B cell (primary cell): ENCODE measurements at regions not wholly inside any gene's neighbourhood (a gene's known extent, or its start where the extent isn't known, plus 50 kb on each side); places are given as distances from the start of the nearest gene placed in this dataset.

Source experiments
- ATAC-seq: fragments of 200-7000 bp; cut with Tn5 transposase; one replicate; pipeline ENCODE4 v1.10.0; 2021; ENCODE audit warnings: low read depth, mild to moderate bottlenecking, moderate number of reproducible peaks, moderate library complexity
- CTCF ChIA-PET: fragments of 350-600 bp; sonication (Branson Sonifier 250); formaldehyde crosslinking; loops from one replicate; lab custom pipeline; 2021; ENCODE audit warnings: antibody characterized with exemption, inconsistent platforms; lab: Charles Lee
- POLR2A ChIA-PET: fragments of 350-600 bp; sonication (Branson Sonifier 250); formaldehyde crosslinking; loops from one replicate; lab custom pipeline; 2021; ENCODE audit warnings: antibody characterized with exemption; lab: Charles Lee
- DNase-seq: peaks from one replicate; pipeline ENCODE4 v3.0.0; 2013
- H2AFZ ChIP-seq: 2 replicates; pipeline ENCODE4 v1.6.1; 2012; ENCODE audit warnings: mild to moderate bottlenecking, low read depth, low read length; ENCODE audit not compliant: insufficient read depth, poor library complexity, severe bottlenecking
- H3K27ac ChIP-seq, 2 donors: 1 replicate in 1 of 2; 2 replicates in 1 of 2; pipeline ENCODE4 v1.5.1; 2012 to 2013; ENCODE audit warnings: low read length in 2 of 2, mild to moderate bottlenecking in 2 of 2, moderate library complexity in 1 of 2
- H3K27me3 ChIP-seq, 4 experiments: fragments of 200-600 bp in 1 of 4; sonication (generic) in 1 of 4; replicated peaks in 1 of 4; 1 replicate in 2 of 4; 2 replicates in 2 of 4; pipeline versions ENCODE4 v1.6.1 to v1.7.0; 2013 to 2016; ENCODE audit warnings: low read length in 3 of 4, mild to moderate bottlenecking in 2 of 4, mixed read lengths in 1 of 4, moderate library complexity in 1 of 4; ENCODE audit not compliant: insufficient read depth in 4 of 4, control insufficient read depth in 3 of 4; ENCODE audit errors: control extremely low read depth in 1 of 4
- H3K36me3 ChIP-seq, 2 experiments: replicated peaks in 1 of 2; 1 replicate in 1 of 2; 2 replicates in 1 of 2; pipeline versions ENCODE4 v1.6.1 to v1.7.1; 2013; ENCODE audit warnings: low read length in 1 of 2; ENCODE audit not compliant: insufficient read depth in 2 of 2, control insufficient read depth in 1 of 2; ENCODE audit errors: control extremely low read depth in 1 of 2, extremely low read depth in 1 of 2
- H3K4me1 ChIP-seq, 2 donors: fragments of 200-600 bp in 1 of 2; sonication (generic) in 1 of 2; 1 replicate in 1 of 2; 2 replicates in 1 of 2; pipeline versions ENCODE4 v1.5.1 to v1.6.1; 2013 to 2017; ENCODE audit warnings: low read length in 2 of 2; ENCODE audit not compliant: control insufficient read depth in 2 of 2, insufficient read depth in 2 of 2
- H3K4me2 ChIP-seq: replicated peaks from 2 replicates; pipeline ENCODE3; 2012; ENCODE audit warnings: mild to moderate bottlenecking, low read depth, low read length; ENCODE audit not compliant: poor library complexity, severe bottlenecking
- H3K4me3 ChIP-seq, 5 experiments: fragments of 200-600 bp in 1 of 5; sonication (generic) in 1 of 5; 1 replicate in 3 of 5; 2 replicates in 2 of 5; pipeline versions ENCODE4 v1.5.1 to v1.7.0; 2011 to 2016; ENCODE audit warnings: low read length in 4 of 5, mild to moderate bottlenecking in 4 of 5, low read depth in 2 of 5, control low read depth in 1 of 5, moderate library complexity in 1 of 5; ENCODE audit not compliant: insufficient read depth in 1 of 5; ENCODE audit errors: control extremely low read depth in 1 of 5, extremely low read depth in 1 of 5
- H3K79me2 ChIP-seq: fragments of 200-600 bp; sonication (generic); one replicate; pipeline ENCODE4 v1.6.0; 2016; ENCODE audit warnings: low read length; ENCODE audit not compliant: control insufficient read depth, insufficient read depth
- H3K9ac ChIP-seq: fragments of 200-600 bp; sonication (generic); 2 replicates; pipeline ENCODE4 v1.6.1; 2017; ENCODE audit warnings: mild to moderate bottlenecking, low read length, moderate library complexity
- H3K9me3 ChIP-seq, 3 donors: one replicate each; pipeline versions ENCODE4 v1.6.1 to v1.7.1; 2013; ENCODE audit warnings: low read length in 2 of 3; ENCODE audit not compliant: control insufficient read depth in 2 of 3, insufficient read depth in 1 of 3; ENCODE audit errors: control extremely low read depth in 1 of 3
- H4K20me1 ChIP-seq: 2 replicates; pipeline ENCODE4 v1.6.0; 2012; ENCODE audit warnings: mild to moderate bottlenecking, low read length; ENCODE audit not compliant: insufficient read depth, control insufficient read depth, poor library complexity, severe bottlenecking
- H3K27ac Mint-ChIP-seq: one replicate; pipeline ENCODE4 v1.8.0; 2021; ENCODE audit warnings: mixed read lengths
- H3K27me3 Mint-ChIP-seq: one replicate; pipeline ENCODE4 v1.8.0; 2021; ENCODE audit warnings: mixed read lengths
- H3K4me1 Mint-ChIP-seq: one replicate; pipeline ENCODE4 v1.8.0; 2021; ENCODE audit warnings: mixed read lengths
- H3K4me3 Mint-ChIP-seq: one replicate; pipeline ENCODE4 v1.8.0; 2021; ENCODE audit warnings: mixed read lengths
- H3K9me3 Mint-ChIP-seq: one replicate; pipeline ENCODE4 v1.8.0; 2022; ENCODE audit warnings: mixed read lengths; ENCODE audit not compliant: insufficient read depth
- EZH2 ChIP-seq: IDR thresholded peaks from 2 replicates; pipeline ENCODE4 v1.6.1; 2012; ENCODE audit warnings: borderline replicate concordance, low read depth, mild to moderate bottlenecking, moderate library complexity, low read length; ENCODE audit not compliant: insufficient read depth, poor library complexity, severe bottlenecking
- WGBS: methylation state at CpG from one replicate; pipeline ENCODE4 v1.1.5; 2013; ENCODE audit warnings: missing lambda C conversion rate; ENCODE audit not compliant: insufficient coverage; 5-methylcytosine and 5-hydroxymethylcytosine counted together
- intact Hi-C: fragments of 100-400 bp; cut with micrococcal nuclease; formaldehyde crosslinking; loops from one replicate; pipeline ENCODE4 v1.10.0; 2022
- TF ChIP-seq, protein P1 (sequence below): fragments of 200-600 bp; IDR thresholded peaks from one replicate; pipeline ENCODE4 v1.8.0; 2022; ENCODE audit warnings: antibody characterized with exemption, mild to moderate bottlenecking

DNA sequence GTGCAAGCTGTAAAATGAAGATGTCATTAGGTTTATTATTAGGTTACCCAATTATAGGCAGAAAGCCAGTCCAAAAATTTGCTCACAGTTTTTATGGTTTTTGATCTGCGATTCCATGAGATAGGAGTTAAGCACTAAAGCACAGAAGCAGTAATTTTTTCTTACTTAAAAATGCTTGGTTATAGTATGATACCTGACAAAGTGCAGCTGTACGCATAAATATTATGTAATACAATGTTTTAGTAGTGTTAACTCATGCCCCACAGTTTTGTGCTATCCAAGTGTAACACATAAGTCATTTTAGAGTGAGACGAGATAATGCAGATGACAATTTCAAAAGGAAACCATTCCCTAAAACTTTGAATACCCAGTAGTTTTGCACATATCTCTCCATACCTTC lies 357.8 kb downstream of the TMA16 start:
- no peaks in the 10 kb centered on the region for H3K4me1 Mint-ChIP-seq
- CTCF ChIA-PET, result no interaction called here

DNA sequence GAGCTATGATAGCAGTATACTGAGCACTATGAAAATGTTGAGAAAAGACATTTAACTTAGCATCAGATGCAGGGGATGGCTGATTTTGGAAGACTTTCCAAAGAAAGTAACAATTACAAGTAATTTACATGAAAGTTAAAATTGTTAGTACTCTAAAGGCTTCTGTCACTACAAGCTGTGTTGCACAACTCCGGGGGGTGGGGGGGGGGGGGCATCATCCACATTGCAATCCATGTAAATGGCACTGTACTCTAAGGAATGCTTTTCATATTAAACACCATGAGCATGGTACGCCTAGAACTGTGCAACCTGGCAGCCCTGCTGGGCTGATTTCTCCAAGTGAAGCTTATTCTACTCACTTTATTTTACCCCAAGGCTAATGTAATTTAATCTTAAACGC lies 363.4 kb downstream of the TMA16 start:
- H4K20me1 ChIP-seq, result no peaks in the 10 kb centered on the region
- TF ChIP-seq, protein P1, sequence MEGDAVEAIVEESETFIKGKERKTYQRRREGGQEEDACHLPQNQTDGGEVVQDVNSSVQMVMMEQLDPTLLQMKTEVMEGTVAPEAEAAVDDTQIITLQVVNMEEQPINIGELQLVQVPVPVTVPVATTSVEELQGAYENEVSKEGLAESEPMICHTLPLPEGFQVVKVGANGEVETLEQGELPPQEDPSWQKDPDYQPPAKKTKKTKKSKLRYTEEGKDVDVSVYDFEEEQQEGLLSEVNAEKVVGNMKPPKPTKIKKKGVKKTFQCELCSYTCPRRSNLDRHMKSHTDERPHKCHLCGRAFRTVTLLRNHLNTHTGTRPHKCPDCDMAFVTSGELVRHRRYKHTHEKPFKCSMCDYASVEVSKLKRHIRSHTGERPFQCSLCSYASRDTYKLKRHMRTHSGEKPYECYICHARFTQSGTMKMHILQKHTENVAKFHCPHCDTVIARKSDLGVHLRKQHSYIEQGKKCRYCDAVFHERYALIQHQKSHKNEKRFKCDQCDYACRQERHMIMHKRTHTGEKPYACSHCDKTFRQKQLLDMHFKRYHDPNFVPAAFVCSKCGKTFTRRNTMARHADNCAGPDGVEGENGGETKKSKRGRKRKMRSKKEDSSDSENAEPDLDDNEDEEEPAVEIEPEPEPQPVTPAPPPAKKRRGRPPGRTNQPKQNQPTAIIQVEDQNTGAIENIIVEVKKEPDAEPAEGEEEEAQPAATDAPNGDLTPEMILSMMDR, result no peak
- TF ChIP-seq EZH2, result no peak
- ChIA-PET POLR2A (no interaction called here), CTCF (no interaction called here)
- no peaks in the 10 kb centered on the region for H3K9me3 ChIP-seq
- no peaks in the 10 kb centered on the region for H3K36me3 ChIP-seq
- H3K4me1 ChIP-seq, result no peaks in the 10 kb centered on the region
- DNase-seq (no peak), ATAC-seq (no peak)
- no peak overlapping the region for H3K27ac ChIP-seq
- H2AFZ ChIP-seq, result no peak overlapping the region
- Mint-ChIP-seq H3K27ac (no peak overlapping the region), H3K4me1 (no peaks in the 10 kb centered on the region), H3K27me3 (peaks cover 2% of the 10 kb centered on the region), H3K4me3 (no peak overlapping the region), H3K9me3 (no peaks in the 10 kb centered on the region)
- intact Hi-C loops, result no loop called here
- H3K27me3 ChIP-seq, result no peaks in the 10 kb centered on the region
- H3K79me2 ChIP-seq, result no peaks in the 10 kb centered on the region
- 50% methylated on average over 2 of the region's 3 CpGs for WGBS
- no peak overlapping the region for H3K4me2 ChIP-seq
- no peak overlapping the region for H3K4me3 ChIP-seq
- no peak overlapping the region for H3K9ac ChIP-seq

More for the DNA sequence above, 357.8 kb downstream of the TMA16 start:
- intact Hi-C loops, result no loop called here
- ATAC-seq (no peak), DNase-seq (no peak)
- Mint-ChIP-seq H3K27me3 (peaks cover 19% of the 10 kb centered on the region), H3K9me3 (no peaks in the 10 kb centered on the region), H3K4me3 (no peak overlapping the region), H3K27ac (no peak overlapping the region)
- no peaks in the 10 kb centered on the region for H3K79me2 ChIP-seq
- H3K4me2 ChIP-seq, result no peak overlapping the region
- WGBS, result no CpG with 5 or more reads among the region's 3 CpGs
- H3K9ac ChIP-seq, result no peak overlapping the region
- H3K4me3 ChIP-seq, result no peak overlapping the region
- H3K9me3 ChIP-seq, result no peaks in the 10 kb centered on the region
- no peaks in the 10 kb centered on the region for H3K27me3 ChIP-seq
- H4K20me1 ChIP-seq, result no peaks in the 10 kb centered on the region
- no peaks in the 10 kb centered on the region for H3K36me3 ChIP-seq
- H3K27ac ChIP-seq, result no peak overlapping the region
- TF ChIP-seq, protein P1, result no peak
- no peak for TF ChIP-seq EZH2
- no peaks in the 10 kb centered on the region for H3K4me1 ChIP-seq
- POLR2A ChIA-PET, result no interaction called here
- H2AFZ ChIP-seq, result no peak overlapping the region
